Stimulated activated CD4-positive, alpha-beta T cell treated with anti-CD3 and anti-CD28 coated beads, Interleukin-4, amount 100 ng/mL, for 4 hours (primary cell): ENCODE measurements at regions not wholly inside any gene's neighbourhood (a gene's known extent, or its start where the extent isn't known, plus 50 kb on each side); places are given as distances from the start of the nearest gene placed in this dataset.
"Not testable (repeated sequence)": the region's sequence is repeated elsewhere in the genome, so short reads cannot be mapped to it uniquely, and the experiment has no call there.

Experiments
- DNase-seq, 2 experiments: peaks; one replicate each; pipeline ENCODE4 v3.0.0-alpha.2; 2020

- DNase-seq, result not testable (repeated sequence)
These were observed 174.6 kb downstream of the SPIN4 start for GRCh38 chrX:63176578-63176977.

GRCh38 chrX:63173841-63174718 lies 177.1 kb downstream of the SPIN4 start:
- DNase-seq, result not testable (repeated sequence)

GRCh38 chrX:63169416-63169815 lies 181.7 kb downstream of the SPIN4 start:
- not testable (repeated sequence) for DNase-seq

GRCh38 chrX:63168949-63169348 lies 182.2 kb downstream of the SPIN4 start:
- DNase-seq, result not testable (repeated sequence)

GRCh38 chrX:63167002-63167401 lies 184.1 kb downstream of the SPIN4 start:
- not testable (repeated sequence) for DNase-seq

- DNase-seq, result not testable (repeated sequence)
These were observed 190.1 kb downstream of the SPIN4 start for GRCh38 chrX:63160994-63161393.

GRCh38 chrX:63160340-63160739 lies 190.8 kb downstream of the SPIN4 start:
- not testable (repeated sequence) for DNase-seq

GRCh38 chrX:63145526-63145925 lies 205.6 kb downstream of the SPIN4 start:
- not testable (repeated sequence) for DNase-seq

- not testable (repeated sequence) for DNase-seq
These were observed 208.5 kb downstream of the SPIN4 start for GRCh38 chrX:63142588-63142987.

GRCh38 chrX:63135859-63136258 lies 215.3 kb downstream of the SPIN4 start:
- not testable (repeated sequence) for DNase-seq

GRCh38 chrX:63128509-63128908 lies 222.6 kb downstream of the SPIN4 start:
- no peak for DNase-seq

GRCh38 chrX:63115196-63115595 lies 235.9 kb downstream of the SPIN4 start:
- DNase-seq, result no peak

GRCh38 chrX:63101879-63102620 lies 249.1 kb downstream of the SPIN4 start:
- no peak for DNase-seq

GRCh38 chrX:63058204-63058603 lies 292.9 kb downstream of the SPIN4 start:
- DNase-seq, result no peak

- DNase-seq, result no peak
These were observed 300.9 kb downstream of the SPIN4 start for GRCh38 chrX:63050225-63050624.

- DNase-seq, result no peak
These were observed 318.3 kb downstream of the SPIN4 start for GRCh38 chrX:63032811-63033210.

- no peak for DNase-seq
These were observed 337.6 kb downstream of the SPIN4 start for GRCh38 chrX:63013549-63013948.

GRCh38 chrX:63012574-63012973 lies 338.6 kb downstream of the SPIN4 start:
- DNase-seq, result no peak

GRCh38 chrX:63000196-63000595 lies 350.9 kb downstream of the SPIN4 start:
- not testable (repeated sequence) for DNase-seq
